Heart left ventricle (tissue), 16 donors: ENCODE measurements at regions not wholly inside any gene's neighbourhood (a gene's known extent, or its start where the extent isn't known, plus 50 kb on each side); places are given as distances from the start of the nearest gene placed in this dataset.

Experiments
- ATAC-seq, 4 donors: fragments of 200-7000 bp; cut with Tn5 transposase; one replicate each; pipeline ENCODE4 v1.9.1; 2020 to 2022; ENCODE audit warnings: moderate library complexity in 4 of 4, mild to moderate bottlenecking in 3 of 4, moderate number of reproducible peaks in 1 of 4
- DNase-seq, 5 donors: peaks; one replicate each; pipeline ENCODE4 v3.0.0-alpha.2; 2020
- H3K27ac ChIP-seq, 12 donors: fragments of 200-600 bp; sonication (generic) in 4 of 12; one replicate each; pipeline versions ENCODE4 v1.5.0 to v1.8.0; 2016 to 2022; ENCODE audit warnings: mild to moderate bottlenecking in 2 of 12
- H3K27me3 ChIP-seq, 9 donors: fragments of 200-600 bp; sonication (generic) in 2 of 9; one replicate each; pipeline versions ENCODE4 v1.5.1 to v1.8.0; 2016 to 2022; ENCODE audit warnings: mild to moderate bottlenecking in 3 of 9
- H3K36me3 ChIP-seq, 9 donors: fragments of 200-600 bp; sonication (generic) in 2 of 9; one replicate each; pipeline versions ENCODE4 v1.5.0 to v1.8.0; 2018 to 2022; ENCODE audit warnings: mild to moderate bottlenecking in 2 of 9
- H3K4me1 ChIP-seq, 12 donors: fragments of 200-600 bp; sonication (generic) in 4 of 12; one replicate each; pipeline versions ENCODE4 v1.5.0 to v1.8.0; 2016 to 2022; ENCODE audit warnings: mild to moderate bottlenecking in 3 of 12
- H3K4me3 ChIP-seq, 12 donors: fragments of 200-600 bp; sonication (generic) in 4 of 12; one replicate each; pipeline versions ENCODE4 v1.5.0 to v1.8.0; 2017 to 2022; ENCODE audit warnings: mild to moderate bottlenecking in 9 of 12, moderate library complexity in 4 of 12
- H3K9me3 ChIP-seq, 12 donors: fragments of 200-600 bp; sonication (generic) in 4 of 12; one replicate each; pipeline versions ENCODE4 v1.5.0 to v1.8.0; 2016 to 2022; ENCODE audit warnings: mild to moderate bottlenecking in 1 of 12
- CTCF ChIP-seq, 12 donors: fragments of 200-600 bp; sonication (generic) in 4 of 12; IDR thresholded peaks; one replicate each; pipeline versions ENCODE4 v1.5.0 to v1.8.0; 2018 to 2022; ENCODE audit warnings: antibody characterized with exemption in 12 of 12, mild to moderate bottlenecking in 5 of 12
- POLR2A ChIP-seq, 2 donors: fragments of 450-650 bp; IDR thresholded peaks; one replicate each; pipeline ENCODE4 v1.6.1; 2017; ENCODE audit warnings: antibody characterized with exemption in 2 of 2, mild to moderate bottlenecking in 2 of 2, moderate library complexity in 2 of 2
- WGBS, 4 donors: extraction: QIAGEN DNeasy Blood & Tissue Kit in 2 of 4; methylation state at CpG; one replicate each; pipeline versions ENCODE4 v1.1.5 to v1.1.7; 2013 to 2018; 5-methylcytosine and 5-hydroxymethylcytosine counted together
- intact Hi-C, 10 donors: fragments of 100-400 bp; cut with DNase I; formaldehyde crosslinking; loops; one replicate each; pipeline versions ENCODE4 v1.11.1 to v1.14.2; 2022
- donor health status: ischemic (EF 13 %, LVEDD 7.1; RV severe dilation, severe dysfunction).
- donor health status: healthy with polysubstance abuse.
- donor health status: DM: no; HTN: yes; CAD: no.
- donor health status: DM: no; HTN: no; CAD: no.
- donor health status: ischemic (EF 25% LVEDD 6.9; RV normal size, moderate dysfunction).
- donor health status: ischemic (EF 25% LVEDD 5.7; RV mildly dilated, moderate dysfunction).
- donor health status: healthy.
- donor health status: DM: yes; HTN: yes; CAD: no.
- donor health status: ischemic (EF 35%, LVEDD 5.7; RV mildly dilated, moderate dysfunction).
- donor health status: nonischemic (EF 11% LVEDD 7.7; RV severe dilation, severe dysfunction).
- donor health status: DM: yes; HTN: yes; CAD: no.
- donor health status: PGD.
- donor health status: ischemic (EF 29% LVEDD 5.4; RV normal size, mild dysfunction).
- donor health status: nonischemic (EF 23%, LVEDD 6.1; RV moderate dilation, normal function).

- intact Hi-C loops, result no loop called here
- WGBS, 4 donors, result 61 to 71% (median 66%) methylated on average over 1 of the region's 1 CpG
- ATAC-seq, result no peak
- Histone ChIP-seq H3K27me3 (no peaks in the 10 kb centered on the region), H3K9me3 (no peaks in the 10 kb centered on the region), H3K27ac (no peak overlapping the region), H3K4me3 (no peak overlapping the region), H3K4me1 (no peaks in the 10 kb centered on the region), H3K36me3 (no peaks in the 10 kb centered on the region)
- no peak for TF ChIP-seq CTCF (IDR thresholded peaks at IDR 0.05)
- no peak for TF ChIP-seq POLR2A (IDR thresholded peaks at IDR 0.05)
- DNase-seq, result no peak
Observed at GRCh38 chr7:113649556-113649955, 269.3 kb downstream of the PPP1R3A start.

GRCh38 chr7:113639221-113639620 is 279.6 kb downstream of the PPP1R3A start:
- Histone ChIP-seq H3K27ac (no peak overlapping the region), H3K4me1 (no peaks in the 10 kb centered on the region), H3K9me3 (no peaks in the 10 kb centered on the region), H3K27me3 (no peaks in the 10 kb centered on the region), H3K36me3 (no peaks in the 10 kb centered on the region), H3K4me3 (no peak overlapping the region)
- DNase-seq (no peak), ATAC-seq (no peak)
- TF ChIP-seq POLR2A (IDR thresholded peaks at IDR 0.05), result no peak
- TF ChIP-seq CTCF (IDR thresholded peaks at IDR 0.05), result no peak
- intact Hi-C loops, result no loop called here
- 56 to 66% (median 62%) methylated on average over 1 of the region's 1 CpG for WGBS, 4 donors

GRCh38 chr7:113636727-113637421 is 281.9 kb downstream of the PPP1R3A start:
- intact Hi-C loops, result no loop called here
- H3K27ac ChIP-seq, result no peak overlapping the region
- no peaks in the 10 kb centered on the region for H3K4me1 ChIP-seq
- no peaks in the 10 kb centered on the region for H3K27me3 ChIP-seq
- DNase-seq (no peak), ATAC-seq (no peak)
- H3K36me3 ChIP-seq, result no peaks in the 10 kb centered on the region
- H3K4me3 ChIP-seq, result no peak overlapping the region
- no peaks in the 10 kb centered on the region for H3K9me3 ChIP-seq
- no peak for TF ChIP-seq POLR2A (IDR thresholded peaks at IDR 0.05)
- 67 to 74% (median 71%) methylated on average over 5 of the region's 5 CpGs for WGBS, 4 donors

GRCh38 chr7:113635492-113635891 is 283.3 kb downstream of the PPP1R3A start:
- no peak for TF ChIP-seq POLR2A (IDR thresholded peaks at IDR 0.05)
- no peak for TF ChIP-seq CTCF (IDR thresholded peaks at IDR 0.05)
- ATAC-seq (no peak), DNase-seq (no peak)
- Histone ChIP-seq H3K27ac (no peak overlapping the region), H3K4me1 (no peaks in the 10 kb centered on the region), H3K9me3 (no peaks in the 10 kb centered on the region), H3K27me3 (no peaks in the 10 kb centered on the region), H3K4me3 (no peak overlapping the region), H3K36me3 (no peaks in the 10 kb centered on the region)
- intact Hi-C loops, result no loop called here

- intact Hi-C loops, result no loop called here
- Histone ChIP-seq H3K36me3 (no peaks in the 10 kb centered on the region), H3K9me3 (no peaks in the 10 kb centered on the region), H3K27me3 (no peaks in the 10 kb centered on the region), H3K27ac (no peak overlapping the region), H3K4me1 (no peaks in the 10 kb centered on the region), H3K4me3 (no peak overlapping the region)
- TF ChIP-seq CTCF (IDR thresholded peaks at IDR 0.05) (no peak), POLR2A (IDR thresholded peaks at IDR 0.05) (no peak)
- ATAC-seq (no peak), DNase-seq (no peak)
- WGBS, 4 donors, result 82 to 89% (median 88%) methylated on average over 3 of the region's 3 CpGs
Observed at GRCh38 chr7:113633073-113633472, 285.7 kb downstream of the PPP1R3A start.
